Spleen (tissue), 7 donors: ENCODE measurements at regions not wholly inside any gene's neighbourhood (a gene's known extent, or its start where the extent isn't known, plus 50 kb on each side); places are given as distances from the start of the nearest gene placed in this dataset.

Source experiments
- CTCF ChIP-seq, 11 experiments: fragments of 200-600 bp in 7 of 11; fragments of 450-650 bp in 4 of 11; sonication (generic) in 4 of 11; IDR thresholded peaks in 8 of 11; conservative IDR thresholded peaks in 3 of 11; 1 replicate in 7 of 11; 2 replicates in 4 of 11; pipeline versions ENCODE4 v1.4.0 to v1.8.0; 2016 to 2021; ENCODE audit warnings: antibody characterized with exemption in 11 of 11, inconsistent platforms in 4 of 11, mild to moderate bottlenecking in 1 of 11
- POLR2AphosphoS5 ChIP-seq, 3 donors: sonication (generic); formaldehyde crosslinking; IDR thresholded peaks; one replicate each; pipeline ENCODE4 v1.5.1; 2017; ENCODE audit warnings: antibody characterized with exemption in 3 of 3
- donor health status: DM: no; HTN: no; CAD: no; lungs with moderate emphysema.
- donor health status: DM: no; HTN: no; CAD: no.
- donor health status: DM: no; HTN: no; CAD: no.

DNA sequence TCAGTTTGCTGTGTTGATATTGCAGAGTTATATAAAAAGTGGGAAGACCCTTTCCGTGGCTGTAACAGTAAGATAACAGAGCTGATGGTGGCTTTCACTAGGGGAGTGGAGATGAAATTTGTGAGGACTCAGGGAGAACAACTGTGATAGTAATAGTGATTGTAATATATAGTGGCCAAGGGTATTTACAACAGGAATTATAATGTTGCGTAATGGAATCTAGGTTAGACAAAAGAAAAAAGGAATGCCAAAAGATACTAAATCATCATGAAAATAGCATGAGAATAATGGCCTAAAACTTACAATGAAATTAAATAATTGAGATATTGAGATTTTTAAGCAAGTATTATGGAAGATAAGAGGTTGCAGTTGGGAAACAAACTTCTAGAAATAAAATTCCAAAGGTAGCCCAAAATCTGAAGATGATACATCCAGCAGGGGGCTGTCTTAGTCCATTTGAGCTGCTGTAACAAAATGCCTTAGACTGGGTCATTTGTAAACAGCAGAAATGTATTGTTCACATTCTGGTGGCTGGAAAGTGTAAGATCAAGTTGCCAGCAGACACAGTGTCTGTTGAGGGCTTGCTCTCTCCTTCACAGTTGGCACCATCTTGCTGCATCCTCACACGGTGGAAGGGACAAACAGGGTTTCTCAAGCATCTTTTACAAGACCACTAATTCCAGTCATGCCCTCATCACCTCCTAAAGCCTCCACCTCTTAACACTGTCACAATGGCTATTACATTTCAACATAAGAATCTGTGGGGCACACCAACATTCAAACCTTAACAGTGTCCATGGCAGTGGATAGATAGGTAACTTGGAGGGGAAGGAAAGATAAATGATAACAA is 711.2 kb downstream of the MRPL39 start:
- TF ChIP-seq POLR2AphosphoS5 (IDR thresholded peaks at IDR 0.05) (no peak), CTCF (IDR thresholded peaks at IDR 0.05 in 8 of 11, conservative IDR thresholded peaks at IDR 0.05 in 3 of 11) (peak in 3 of 11 experiments; percentile 7 to 33 (median 11))
